Glomerular visceral epithelial cell (primary cell): ENCODE measurements at regions not wholly inside any gene's neighbourhood (a gene's known extent, or its start where the extent isn't known, plus 50 kb on each side); places are given as distances from the start of the nearest gene placed in this dataset.
"Not testable (repeated sequence)": the region's sequence is repeated elsewhere in the genome, so short reads cannot be mapped to it uniquely, and the experiment has no call there.

Experiments
- DNase-seq: peaks from one replicate; pipeline ENCODE4 v3.0.0-alpha.2; 2016; ENCODE audit errors: extremely low spot score

- no peak for DNase-seq
Measured at GRCh38 chr21:15614766-15615165, 115.0 kb upstream of the USP25 start.

GRCh38 chr21:15616864-15617574, 112.8 kb upstream of the USP25 start:
- DNase-seq, result no peak

GRCh38 chr21:15617964-15618363, 111.8 kb upstream of the USP25 start:
- peak; percentile 56 for DNase-seq

GRCh38 chr21:15620892-15621291, 108.9 kb upstream of the USP25 start:
- DNase-seq, result no peak

GRCh38 chr21:15624646-15625045, 105.1 kb upstream of the USP25 start:
- DNase-seq, result no peak

- peak; percentile 9 for DNase-seq
Measured at GRCh38 chr21:15625363-15625762, 104.4 kb upstream of the USP25 start.

GRCh38 chr21:15626031-15626430, 103.8 kb upstream of the USP25 start:
- DNase-seq, result no peak

GRCh38 chr21:15627011-15627410, 102.8 kb upstream of the USP25 start:
- no peak for DNase-seq

GRCh38 chr21:15627823-15628222, 102.0 kb upstream of the USP25 start:
- DNase-seq, result no peak

GRCh38 chr21:15631342-15631741, 98.4 kb upstream of the USP25 start:
- DNase-seq, result peak; percentile 5

GRCh38 chr21:15634541-15634940, 95.2 kb upstream of the USP25 start:
- DNase-seq, result not testable (repeated sequence)

GRCh38 chr21:15638856-15639549, 90.8 kb upstream of the USP25 start:
- no peak for DNase-seq

GRCh38 chr21:15640113-15640512, 89.7 kb upstream of the USP25 start:
- DNase-seq, result not testable (repeated sequence)

GRCh38 chr21:15644489-15644888, 85.3 kb upstream of the USP25 start:
- DNase-seq, result no peak

- no peak for DNase-seq
Measured at GRCh38 chr21:15645830-15646229, 84.0 kb upstream of the USP25 start.

- DNase-seq, result no peak
Measured at GRCh38 chr21:15650735-15651134, 79.0 kb upstream of the USP25 start.

GRCh38 chr21:15651172-15651571, 78.6 kb upstream of the USP25 start:
- no peak for DNase-seq

GRCh38 chr21:15653710-15654109, 76.1 kb upstream of the USP25 start:
- no peak for DNase-seq

- no peak for DNase-seq
Measured at GRCh38 chr21:15654171-15654570, 75.6 kb upstream of the USP25 start.

GRCh38 chr21:15659753-15660422, 69.9 kb upstream of the USP25 start:
- peak; percentile 71 for DNase-seq

GRCh38 chr21:15660423-15660804, 69.4 kb upstream of the USP25 start:
- DNase-seq, result no peak

- peak; percentile 18 for DNase-seq
Measured at GRCh38 chr21:15667010-15667409, 62.8 kb upstream of the USP25 start.

- DNase-seq, result no peak
Measured at GRCh38 chr21:15667819-15668218, 62.0 kb upstream of the USP25 start.
